NT2/D1 (cell line): ENCODE measurements at regions not wholly inside any gene's neighbourhood (a gene's known extent, or its start where the extent isn't known, plus 50 kb on each side); places are given as distances from the start of the nearest gene placed in this dataset.

Experiments
- DNase-seq: peaks from one replicate; pipeline ENCODE4 v3.0.0-alpha.2; 2011; ENCODE audit warnings: low read depth, low spot score
- H3K27me3 ChIP-seq: 2 replicates; pipeline ENCODE4 v1.6.0; 2011; ENCODE audit warnings: mild to moderate bottlenecking; ENCODE audit not compliant: insufficient read length, insufficient read depth
- H3K36me3 ChIP-seq: 2 replicates; pipeline ENCODE4 v1.6.1; 2011; ENCODE audit warnings: mild to moderate bottlenecking, low read length, mixed read lengths; ENCODE audit not compliant: insufficient read depth, insufficient read length
- H3K4me1 ChIP-seq: 2 replicates; pipeline ENCODE4 v1.5.1; 2011; ENCODE audit not compliant: insufficient read depth, insufficient read length
- H3K4me3 ChIP-seq: 2 replicates; pipeline ENCODE4 v1.5.1; 2011; ENCODE audit warnings: low read depth; ENCODE audit not compliant: insufficient read length
- H3K9ac ChIP-seq: 2 replicates; pipeline ENCODE4 v1.6.0; 2011; ENCODE audit warnings: low read depth; ENCODE audit not compliant: insufficient read length
- H3K9me3 ChIP-seq: 2 replicates; pipeline ENCODE4 v1.5.1; 2011; ENCODE audit warnings: mild to moderate bottlenecking, low read length; ENCODE audit not compliant: insufficient read depth
- SUZ12 ChIP-seq: IDR thresholded peaks from 2 replicates; pipeline ENCODE4 v1.6.1; 2011; ENCODE audit not compliant: insufficient read length, insufficient read depth; ENCODE audit errors: extremely low read depth
- YY1 ChIP-seq: IDR thresholded peaks from 2 replicates; pipeline ENCODE4 v1.6.1; 2011; ENCODE audit not compliant: insufficient read length, insufficient read depth
- ZNF274 ChIP-seq: IDR thresholded peaks from 2 replicates; pipeline ENCODE4 v1.6.1; 2011; ENCODE audit warnings: mild to moderate bottlenecking, low read depth, low read length

DNA sequence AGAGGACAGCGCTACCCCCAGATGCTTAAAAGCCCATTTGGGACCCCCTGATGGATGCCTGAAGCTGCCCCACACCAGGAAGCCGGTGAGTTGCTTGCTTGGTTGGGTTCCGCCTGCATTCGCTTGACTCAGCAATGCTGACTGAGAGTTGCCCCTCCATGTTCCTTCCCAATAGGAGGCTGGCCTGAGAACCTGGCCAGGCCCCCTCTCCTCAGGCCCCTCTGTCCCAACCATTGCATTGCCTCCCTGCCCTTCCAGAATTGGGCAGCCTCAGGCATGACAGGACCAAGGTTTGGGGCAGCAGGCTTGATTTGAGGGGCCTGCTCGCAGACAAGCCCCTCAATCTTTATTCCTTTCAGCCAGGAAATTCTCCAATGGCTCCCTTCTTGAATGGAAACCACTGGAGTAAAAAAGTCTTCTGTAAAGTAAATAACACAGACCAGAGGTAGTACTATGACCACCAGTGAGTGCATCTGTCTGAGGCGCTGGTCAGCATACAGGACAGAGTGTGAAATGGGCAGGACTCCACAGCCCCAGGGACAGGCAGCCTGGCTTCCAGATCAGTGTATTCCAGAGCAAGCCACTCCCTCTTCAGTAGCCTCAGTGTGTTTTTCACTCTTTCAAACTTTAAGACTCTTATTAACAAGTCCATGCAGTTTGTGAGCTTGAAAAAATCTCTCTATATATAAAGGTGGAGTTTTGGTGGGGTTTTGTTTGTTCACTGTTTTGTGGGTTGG is 104.7 kb downstream of the C1QL2 start:
- no peaks in the 10 kb centered on the region for H3K27me3 ChIP-seq
- peaks cover 12% of the 10 kb centered on the region; the same call in 1 of the 2 replicates for H3K9me3 ChIP-seq
- H3K4me3 ChIP-seq, result no peak overlapping the region
- TF ChIP-seq YY1 (no peak), ZNF274 (no peak), SUZ12 (no peak)
- no peak for DNase-seq
- peaks cover 5% of the 10 kb centered on the region for H3K4me1 ChIP-seq
- no peak overlapping the region for H3K9ac ChIP-seq
- H3K36me3 ChIP-seq, result no peaks in the 10 kb centered on the region

GRCh38 chr2:119051263-119051662 is 107.3 kb downstream of the C1QL2 start:
- H3K27me3 ChIP-seq, result no peaks in the 10 kb centered on the region
- peaks cover 12% of the 10 kb centered on the region; the same call in 1 of the 2 replicates for H3K9me3 ChIP-seq
- no peak for DNase-seq
- H3K9ac ChIP-seq, result no peak overlapping the region
- no peak for TF ChIP-seq ZNF274
- no peak for TF ChIP-seq YY1
- no peak for TF ChIP-seq SUZ12
- no peak overlapping the region for H3K4me3 ChIP-seq
- H3K36me3 ChIP-seq, result no peaks in the 10 kb centered on the region
- H3K4me1 ChIP-seq, result peaks cover 5% of the 10 kb centered on the region

DNA sequence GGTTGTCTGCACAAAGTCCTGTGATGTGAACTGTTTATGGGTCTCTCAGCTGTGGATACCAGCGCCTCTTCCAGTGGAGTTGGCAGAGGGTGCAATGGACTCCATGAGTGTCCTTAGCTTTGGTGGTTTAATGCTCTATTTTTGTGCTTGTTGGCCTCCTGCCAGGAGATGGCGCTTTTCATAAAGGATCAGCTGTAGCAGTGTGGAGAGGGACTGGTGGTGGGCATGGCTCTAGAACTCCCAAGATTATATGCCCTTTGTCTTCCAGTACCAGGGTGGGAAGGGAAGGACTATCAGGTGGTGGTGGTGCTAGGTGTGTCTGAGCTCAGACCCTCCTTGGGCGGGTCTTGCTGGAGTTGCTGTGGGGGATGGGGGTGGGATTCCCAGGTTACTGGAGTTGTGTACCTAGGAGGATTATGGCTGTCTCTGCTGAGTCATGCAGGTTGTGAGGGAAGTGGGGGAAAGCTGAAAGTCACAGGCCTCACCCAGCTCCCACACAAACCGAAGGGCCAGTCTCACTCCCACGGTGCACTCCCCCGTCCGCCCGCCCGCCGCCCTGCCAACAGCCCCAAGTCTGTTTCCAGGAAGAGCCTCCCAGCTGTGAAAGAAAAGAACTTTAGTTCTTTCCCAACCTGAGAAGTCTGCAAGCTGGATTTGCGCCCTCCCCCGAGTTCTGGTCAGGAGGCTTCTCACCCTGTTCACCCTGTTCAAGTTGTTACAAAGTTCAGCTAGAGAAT is 108.1 kb downstream of the MARCO start:
- peak; percentile 15 for DNase-seq

More for the DNA sequence above, 108.1 kb downstream of the MARCO start:
- TF ChIP-seq ZNF274 (no peak), YY1 (no peak), SUZ12 (no peak)
- Histone ChIP-seq H3K9me3 (peaks cover 5% of the 10 kb centered on the region; the same call in 1 of the 2 replicates), H3K4me1 (peaks cover 5% of the 10 kb centered on the region), H3K4me3 (no peak overlapping the region), H3K36me3 (no peaks in the 10 kb centered on the region), H3K27me3 (no peaks in the 10 kb centered on the region), H3K9ac (no peak overlapping the region)
